GM19328 (cell line): ENCODE measurements at regions not wholly inside any gene's neighbourhood (a gene's known extent, or its start where the extent isn't known, plus 50 kb on each side); places are given as distances from the start of the nearest gene placed in this dataset.
A peak's percentile ranks its signal among the peaks of the same experiment; 100 is the strongest.

Experiments used
- ATAC-seq: cut with Tn5 transposase; IDR thresholded peaks from one replicate; pipeline ENCODE4 v1.9.1; 2021; ENCODE audit warnings: mild to moderate bottlenecking, moderate library complexity; ENCODE audit not compliant: unreplicated experiment

DNA sequence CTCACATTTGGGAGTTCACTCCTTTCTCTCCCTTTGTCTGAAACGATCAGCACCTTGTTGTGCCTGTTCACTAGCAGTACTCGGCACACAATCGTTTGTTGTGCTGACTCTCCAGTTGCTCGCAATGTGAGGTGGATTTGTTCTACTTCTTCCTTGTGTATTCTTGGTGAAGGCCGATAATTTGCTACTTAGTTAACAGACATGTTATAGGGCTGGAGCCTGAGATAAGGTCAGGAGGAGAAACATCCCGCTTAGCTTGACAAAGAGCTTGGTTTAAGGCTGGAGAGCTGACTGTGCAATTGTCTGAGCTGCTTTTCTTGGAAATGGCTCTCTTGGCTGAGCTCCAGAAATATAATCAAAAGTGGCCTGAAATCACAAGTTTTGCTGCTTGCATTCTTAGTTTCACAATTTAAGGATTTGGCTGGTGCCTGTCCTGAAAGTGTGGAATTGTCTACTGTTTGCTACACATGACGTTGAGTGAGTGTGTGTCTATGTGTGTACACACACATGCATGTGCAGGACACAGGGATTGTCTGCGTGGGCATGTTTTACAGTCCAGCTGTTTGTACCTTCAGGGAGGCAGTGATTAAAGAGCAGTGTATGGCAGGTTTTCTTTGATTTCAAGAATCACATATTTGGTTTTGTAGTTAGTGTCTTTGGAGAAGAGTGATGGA lies 77.7 kb downstream of the ARF6 start:
- peak; percentile 12 for ATAC-seq

DNA sequence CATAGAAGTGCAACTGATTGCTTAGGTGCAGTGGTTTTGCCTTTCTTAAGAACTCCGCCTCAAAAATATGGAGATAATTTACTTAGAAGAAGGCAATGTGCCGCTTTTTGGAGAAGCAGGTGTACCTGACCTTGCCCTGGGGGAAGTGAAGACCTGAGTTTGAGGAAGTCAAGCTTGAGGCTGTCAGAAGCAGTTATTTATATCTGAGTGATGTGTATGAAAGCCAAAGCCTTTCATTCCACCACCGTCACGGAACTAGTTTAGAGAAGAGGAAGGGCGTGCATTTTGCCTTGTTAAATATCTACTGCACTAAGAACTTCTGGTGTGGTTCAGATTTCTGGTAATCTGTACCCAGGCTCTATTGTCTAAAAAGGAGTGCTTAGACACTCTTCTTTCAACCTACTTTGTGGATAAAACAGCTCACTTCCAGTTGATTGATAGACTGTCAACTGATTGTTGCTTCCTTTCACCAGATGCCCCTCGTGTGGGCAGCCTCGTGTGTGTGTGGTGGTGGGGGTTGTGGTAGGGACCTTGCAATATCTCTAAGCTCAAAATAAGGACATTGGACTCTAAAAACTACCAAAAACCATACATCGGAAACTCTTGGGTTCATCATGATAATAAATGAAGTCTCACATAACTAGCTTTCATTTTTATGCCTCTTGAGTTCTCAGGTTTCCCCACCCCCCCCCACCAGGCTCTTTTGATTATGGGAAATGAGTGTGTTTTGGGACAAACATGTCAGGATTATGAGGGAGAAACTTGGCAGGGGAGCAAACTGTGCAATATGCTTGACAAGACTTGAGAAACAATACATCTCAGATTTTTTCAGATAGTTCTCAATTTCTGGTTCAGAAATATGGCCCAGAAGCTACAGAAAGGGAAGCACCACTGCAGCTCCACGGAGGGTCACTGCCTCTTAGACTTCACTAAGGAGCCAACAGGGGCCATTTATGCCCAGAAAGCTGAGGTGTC lies 78.6 kb downstream of the ARF6 start:
- peak; percentile 81 for ATAC-seq

DNA sequence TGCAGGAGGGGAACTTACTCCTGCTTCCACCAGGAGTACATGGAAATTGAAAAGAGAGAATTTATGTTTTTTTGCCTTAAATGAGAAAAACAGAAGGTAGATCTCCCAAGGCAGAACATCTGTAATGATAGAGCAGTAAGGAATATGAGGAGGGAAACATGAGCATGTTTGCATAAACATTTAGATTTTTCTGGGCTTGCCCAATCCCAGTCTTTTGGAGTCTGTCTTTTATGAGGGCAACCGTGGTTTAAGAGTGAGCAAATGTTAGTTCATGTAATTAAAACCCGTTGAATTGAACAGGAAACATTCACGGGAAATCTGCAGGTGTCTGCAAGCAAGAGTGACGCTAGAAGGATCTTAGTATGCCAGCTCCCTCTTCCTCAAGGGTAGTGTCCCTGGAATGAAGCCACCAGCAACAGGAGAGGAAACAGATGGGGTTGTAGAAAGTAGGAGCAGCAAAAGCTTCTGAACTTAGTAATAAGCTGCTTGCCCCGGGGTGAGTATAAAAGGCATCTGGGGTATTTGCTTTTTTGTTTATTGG lies 79.3 kb downstream of the ARF6 start:
- ATAC-seq, result no peak

DNA sequence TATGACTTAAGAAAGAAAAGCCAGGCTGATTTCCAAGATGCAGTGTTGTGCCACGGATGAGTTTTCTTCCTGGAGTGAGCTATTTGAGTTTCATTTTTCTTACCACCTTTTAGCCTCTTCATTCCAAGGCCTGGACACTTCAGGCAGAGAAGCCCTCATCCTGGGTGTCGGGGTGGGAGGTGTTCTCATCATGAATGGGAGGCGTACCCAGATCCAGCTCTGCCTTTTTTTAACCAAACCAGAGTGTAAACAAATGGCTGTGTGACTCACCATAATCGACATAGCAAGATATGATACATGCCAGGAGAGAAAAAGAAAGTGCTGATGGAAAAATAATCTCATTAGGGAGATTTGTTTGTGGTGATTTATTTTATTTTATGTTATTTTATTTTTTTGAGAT lies 79.9 kb downstream of the ARF6 start:
- ATAC-seq, result no peak

DNA sequence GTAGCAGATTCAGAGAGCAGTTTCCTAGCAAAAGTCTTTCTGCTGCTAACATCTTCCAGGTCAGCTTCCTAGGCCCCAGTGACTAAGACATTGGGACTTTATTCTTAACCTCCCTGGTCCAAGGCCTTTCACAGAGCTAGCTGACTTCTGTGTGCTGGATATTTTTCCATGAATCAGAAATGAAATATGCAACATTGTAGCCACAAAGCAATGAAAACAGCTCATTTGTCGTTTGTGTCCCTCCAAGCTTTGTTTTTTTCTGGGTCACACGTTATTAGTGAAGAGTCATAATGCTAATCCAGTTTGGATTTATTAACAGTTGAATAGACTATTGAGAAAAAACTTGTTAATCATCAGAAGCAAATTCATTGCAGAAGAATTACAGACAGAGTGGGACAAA lies 82.4 kb downstream of the ARF6 start:
- ATAC-seq, result no peak

DNA sequence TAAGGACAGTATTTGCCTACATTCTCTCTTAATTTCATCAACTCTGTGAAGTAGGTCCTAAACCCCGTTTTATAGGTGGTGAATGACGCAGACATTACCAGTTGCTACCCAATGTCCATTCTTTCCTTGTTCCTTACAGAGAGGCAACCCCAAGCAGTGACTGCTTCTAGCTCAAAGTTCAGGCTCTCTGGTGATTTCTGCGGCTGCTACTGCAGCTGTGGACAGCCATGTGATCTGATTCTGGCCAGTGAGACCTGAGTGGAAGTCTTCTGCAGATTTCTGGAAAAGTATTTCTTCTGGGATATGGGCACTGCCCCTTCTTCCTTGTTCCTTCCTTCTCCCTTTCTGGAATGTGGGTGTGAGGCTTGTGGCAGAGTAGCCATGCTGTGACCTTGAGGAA lies 82.9 kb downstream of the ARF6 start:
- no peak for ATAC-seq

DNA sequence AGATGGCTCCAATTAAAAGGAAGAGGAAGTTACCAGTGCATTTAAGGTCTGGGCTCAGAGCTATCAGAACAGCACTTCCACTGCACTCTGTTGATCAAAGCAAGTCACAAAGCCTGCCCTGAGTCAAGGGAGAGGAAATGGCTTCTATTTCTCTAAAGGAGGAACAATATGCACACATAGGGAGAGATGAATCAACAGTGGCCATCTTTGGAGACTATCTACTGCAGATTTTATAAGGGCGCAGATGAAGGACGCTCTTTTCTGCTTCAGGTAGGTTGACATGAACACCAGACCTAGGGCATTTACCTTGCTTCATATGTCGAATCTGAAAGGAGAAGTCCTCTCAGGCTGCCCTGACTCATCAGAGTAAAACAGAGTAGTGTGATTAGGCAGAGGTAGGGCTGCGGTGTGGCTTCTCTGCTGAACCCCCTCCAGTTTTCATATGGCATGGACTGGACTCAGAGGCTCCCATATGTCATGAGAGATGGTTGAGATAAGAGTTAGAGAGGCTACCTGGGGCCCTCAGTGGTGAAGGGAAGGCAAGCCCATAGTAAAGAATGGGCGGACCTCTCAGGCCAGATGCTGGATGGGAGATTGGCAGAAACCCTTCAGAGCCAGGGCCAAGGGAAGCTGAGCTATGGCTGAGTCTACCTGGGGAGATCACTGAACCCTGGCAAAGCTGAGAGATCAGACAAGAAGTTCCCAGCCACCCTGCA lies 84.4 kb downstream of the ARF6 start:
- peak; percentile 74 for ATAC-seq

DNA sequence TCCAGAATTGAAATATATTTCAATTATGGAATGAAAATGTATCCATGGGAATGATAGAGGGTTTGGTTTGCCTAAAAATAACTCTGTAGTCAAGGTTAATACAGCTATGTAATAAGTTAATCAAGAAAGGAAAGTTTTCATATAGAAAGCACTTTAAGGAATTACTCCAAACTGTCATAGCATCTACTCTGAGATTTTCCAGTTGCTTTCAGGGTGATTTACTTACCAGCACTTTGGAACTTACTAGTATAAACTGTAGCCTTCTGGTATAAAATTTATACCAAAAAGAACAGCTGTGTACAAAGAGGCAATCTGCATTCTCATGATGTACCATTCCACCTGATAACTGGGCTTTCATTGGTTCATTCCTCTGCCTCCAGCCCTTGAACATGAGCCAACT lies 87.1 kb downstream of the ARF6 start:
- ATAC-seq, result no peak

DNA sequence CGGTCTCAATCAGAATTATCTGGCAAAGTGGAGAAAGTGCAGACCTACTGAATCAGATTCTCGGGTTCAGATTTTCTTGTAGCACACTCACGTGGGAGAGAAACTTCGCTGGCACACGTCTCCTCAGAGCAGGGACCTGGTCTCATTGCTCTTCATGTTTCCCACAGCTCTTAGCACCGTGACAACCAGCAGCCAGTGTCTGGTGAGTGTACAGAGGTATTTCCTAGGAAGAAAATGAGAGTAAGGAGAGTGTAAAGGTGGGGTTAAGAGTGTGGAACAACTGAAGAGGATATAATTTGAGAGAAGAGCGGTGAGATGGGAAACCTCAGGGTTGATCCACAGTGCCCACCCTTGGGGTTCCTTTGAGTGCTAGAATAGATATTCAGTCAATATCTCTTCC lies 89.2 kb downstream of the ARF6 start:
- ATAC-seq, result no peak

DNA sequence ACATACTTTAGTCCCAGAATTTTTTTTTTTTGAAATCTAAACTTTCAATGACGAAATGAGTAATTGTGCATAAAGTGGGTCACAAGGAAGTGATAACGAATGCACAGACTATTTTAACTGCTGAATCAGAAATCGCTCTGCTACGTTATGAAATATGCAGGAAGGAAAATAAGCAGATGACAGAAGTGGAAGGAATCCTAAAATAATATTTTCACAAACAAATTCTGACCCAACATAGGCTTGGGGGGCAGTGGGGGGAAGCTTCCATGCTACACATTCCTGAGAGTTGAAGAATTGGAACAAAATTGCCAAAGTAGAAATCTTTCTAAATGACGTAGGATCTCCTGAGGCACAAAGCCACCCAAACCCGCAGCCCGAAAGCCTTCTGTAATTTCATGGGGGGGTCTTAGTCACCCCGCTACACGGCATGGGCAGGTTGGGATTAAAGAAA lies 89.6 kb downstream of the ARF6 start:
- ATAC-seq, result no peak

DNA sequence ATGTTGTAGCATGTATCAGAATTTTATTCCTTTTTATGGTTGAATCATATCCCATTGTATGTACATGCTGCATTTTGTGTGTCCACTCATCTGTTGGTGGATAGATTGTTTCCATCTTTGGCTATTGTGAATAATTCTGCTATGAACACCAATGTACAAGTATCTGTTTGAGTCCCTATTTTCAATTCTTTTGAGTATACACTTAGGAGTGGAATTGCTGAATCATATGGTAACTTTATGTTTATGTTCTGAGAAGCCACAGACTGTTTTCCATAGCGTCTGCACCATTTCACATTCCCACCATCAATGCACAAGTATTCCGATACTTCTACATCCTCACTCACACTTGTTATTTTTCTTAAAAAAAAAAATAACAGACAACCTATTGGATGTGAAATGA lies 91.5 kb downstream of the ARF6 start:
- ATAC-seq, result no peak

DNA sequence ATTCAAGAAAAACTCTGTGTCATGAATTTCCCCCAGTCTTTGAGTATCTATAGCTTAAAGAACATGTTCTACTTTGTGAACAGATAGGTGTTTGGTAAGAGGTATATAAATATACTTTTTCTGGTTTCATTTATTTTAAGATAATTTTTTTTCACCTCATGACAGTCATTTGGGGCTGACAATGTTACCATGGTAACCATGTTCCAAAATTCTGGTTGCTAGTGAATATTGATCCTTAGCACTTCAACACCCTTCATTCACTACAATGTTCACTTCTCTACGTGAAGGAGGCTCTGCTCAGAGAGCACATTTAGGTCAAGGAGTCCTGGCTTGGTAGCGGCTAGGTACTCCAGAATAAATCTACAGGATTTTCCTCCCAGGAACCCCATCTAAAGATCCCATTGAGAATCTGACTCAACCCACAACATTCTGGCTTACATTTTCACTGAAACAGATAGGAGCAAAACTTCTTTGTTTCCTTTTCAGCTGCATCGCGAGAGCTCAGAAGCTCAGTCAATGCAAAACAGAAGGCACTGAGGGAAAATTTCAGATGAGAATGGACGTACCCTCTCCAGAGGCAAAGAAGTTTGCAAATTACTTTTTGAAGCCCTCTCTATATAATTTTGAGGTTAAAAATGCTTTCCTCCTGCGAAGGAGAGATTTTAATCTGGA lies 93.6 kb downstream of the ARF6 start:
- ATAC-seq, result no peak

DNA sequence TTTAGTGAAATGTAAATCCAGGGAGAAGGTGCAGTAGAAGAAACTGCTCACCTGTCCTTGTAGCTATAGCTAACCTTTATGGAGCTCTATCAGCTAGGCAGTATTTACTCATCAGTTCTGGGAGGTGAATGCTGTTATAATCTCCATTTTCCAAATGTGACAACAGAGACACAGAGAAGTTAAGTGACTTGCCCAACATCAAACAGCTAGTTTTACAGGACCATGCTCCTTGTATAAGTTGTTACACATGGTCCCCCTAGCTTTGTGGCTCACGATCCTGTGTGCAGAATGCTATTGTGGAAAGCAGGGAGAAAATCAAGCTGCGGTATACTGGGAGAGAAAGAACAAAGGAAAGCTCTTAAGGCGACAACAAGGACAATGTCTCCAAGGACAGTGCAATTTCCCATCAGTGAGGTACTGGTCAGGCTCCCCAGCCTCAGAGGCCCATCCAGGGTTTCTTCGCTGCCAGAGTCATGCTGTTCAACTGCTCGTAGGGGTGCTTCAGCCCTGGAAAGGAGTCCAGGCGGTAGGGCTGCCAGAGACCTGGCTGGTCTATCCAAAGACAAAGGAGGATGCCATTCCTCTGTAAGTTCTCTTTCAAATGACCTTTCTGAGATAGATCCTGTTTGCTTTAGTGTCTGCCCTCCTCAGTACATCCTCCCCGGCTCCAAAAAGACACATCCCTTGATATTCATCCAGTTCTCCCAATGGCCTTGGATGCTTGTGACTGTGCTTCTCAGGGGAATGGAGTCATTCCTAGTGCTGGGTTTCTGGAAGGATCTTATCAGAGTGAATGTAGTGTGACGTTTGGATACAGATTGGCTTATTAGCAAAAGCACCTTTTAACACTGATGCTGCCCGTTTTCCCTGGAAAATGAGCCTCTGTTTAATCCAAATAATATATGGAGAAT lies 95.5 kb downstream of the ARF6 start:
- no peak for ATAC-seq

DNA sequence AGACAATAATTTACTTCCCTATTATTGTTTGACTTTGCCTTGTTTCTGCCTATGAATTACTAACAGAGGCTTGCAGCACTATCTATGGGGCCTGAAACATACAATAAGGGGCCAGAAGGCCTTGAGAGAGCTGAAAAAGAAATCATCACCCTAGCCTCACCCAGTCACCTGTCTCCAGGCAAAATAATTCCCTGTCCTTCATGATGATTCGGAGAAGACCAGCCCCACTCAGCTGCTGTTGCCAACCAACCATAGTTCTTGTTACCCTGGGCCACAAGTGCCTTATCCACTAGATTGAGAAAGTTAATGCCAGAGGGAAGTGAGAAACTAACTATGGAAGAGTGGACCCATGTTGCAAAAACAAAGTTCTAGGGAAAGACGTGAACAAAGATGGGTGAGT lies 97.1 kb downstream of the ARF6 start:
- no peak for ATAC-seq

DNA sequence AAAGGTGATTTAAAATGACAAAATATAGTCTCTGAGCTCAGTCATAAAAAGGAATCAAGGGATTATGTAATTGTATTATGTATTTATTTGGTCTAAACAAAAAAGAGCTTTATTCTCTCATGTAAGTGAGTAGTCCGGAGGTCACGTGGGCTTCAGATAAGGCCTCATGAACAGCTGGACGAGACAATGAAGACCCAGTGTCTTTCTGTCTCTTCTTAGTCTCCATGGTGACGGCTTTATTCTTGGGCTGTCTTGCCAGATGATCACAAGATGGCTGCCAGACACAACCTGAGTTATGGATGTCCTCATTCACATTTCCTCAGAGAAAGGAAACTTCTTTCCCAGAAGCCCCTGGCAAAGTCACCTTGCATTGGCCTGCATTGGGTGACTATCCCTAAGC lies 98.6 kb downstream of the ARF6 start:
- no peak for ATAC-seq

DNA sequence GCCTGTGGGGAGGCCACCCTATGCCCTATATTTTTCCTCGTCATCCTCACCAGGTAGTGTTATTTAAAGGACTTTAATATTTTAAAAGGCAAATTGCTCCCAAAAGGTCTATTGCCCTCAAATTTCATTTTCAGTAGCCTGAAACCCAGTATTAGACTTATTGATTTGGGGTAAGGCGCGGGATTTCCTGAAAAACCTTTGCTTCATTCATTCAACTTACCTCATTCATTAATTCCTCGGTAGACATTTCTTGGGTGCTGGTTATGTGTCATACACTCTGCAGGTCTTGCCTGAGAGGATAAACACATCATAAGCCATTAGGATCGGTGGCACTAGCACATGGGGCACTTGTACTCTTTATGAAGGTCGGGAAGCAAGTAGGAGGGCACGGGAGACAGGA lies 99.2 kb downstream of the ARF6 start:
- ATAC-seq, result no peak

DNA sequence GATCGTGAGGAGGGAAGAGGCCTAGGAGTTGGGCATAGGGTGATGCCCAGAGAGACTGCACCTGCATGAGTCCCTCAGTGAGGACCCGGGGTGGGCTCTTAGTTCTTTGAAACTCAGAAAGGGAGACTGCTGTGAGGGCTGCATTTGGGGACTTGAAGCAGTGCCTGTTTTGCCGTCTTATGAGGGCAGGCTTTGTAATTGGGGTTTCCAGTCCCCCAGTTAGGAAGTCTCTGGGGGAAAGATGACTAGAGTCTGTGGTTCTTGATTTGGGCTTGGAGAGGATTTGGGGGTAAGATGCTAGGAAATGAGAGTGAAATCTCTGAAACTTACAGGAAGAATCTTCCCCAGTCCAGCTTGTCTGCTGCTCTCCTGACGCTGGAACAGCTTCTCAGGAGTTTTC lies 99.6 kb downstream of the ARF6 start:
- ATAC-seq, result no peak

DNA sequence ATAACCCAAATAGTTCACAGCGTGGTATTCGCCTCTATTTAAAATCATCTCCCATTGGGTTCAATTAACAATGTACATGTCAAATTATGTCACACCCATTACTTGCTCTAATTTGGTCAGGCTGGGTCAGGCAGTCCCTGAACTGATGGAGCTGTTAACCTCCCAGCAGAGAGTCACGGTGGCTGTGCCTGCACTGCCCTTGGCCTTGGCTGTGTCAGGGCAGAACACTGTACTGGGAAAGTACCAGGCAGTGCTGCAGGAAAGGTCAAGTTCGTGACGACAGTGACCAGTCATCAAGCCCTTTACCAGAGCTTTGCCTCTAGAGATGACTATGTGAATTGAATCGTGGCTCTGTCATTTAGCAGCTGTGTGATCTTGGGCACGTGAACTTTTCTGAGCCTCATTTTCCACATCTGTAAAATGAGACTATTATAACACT lies 100.0 kb downstream of the ARF6 start:
- ATAC-seq, result peak; percentile 76

DNA sequence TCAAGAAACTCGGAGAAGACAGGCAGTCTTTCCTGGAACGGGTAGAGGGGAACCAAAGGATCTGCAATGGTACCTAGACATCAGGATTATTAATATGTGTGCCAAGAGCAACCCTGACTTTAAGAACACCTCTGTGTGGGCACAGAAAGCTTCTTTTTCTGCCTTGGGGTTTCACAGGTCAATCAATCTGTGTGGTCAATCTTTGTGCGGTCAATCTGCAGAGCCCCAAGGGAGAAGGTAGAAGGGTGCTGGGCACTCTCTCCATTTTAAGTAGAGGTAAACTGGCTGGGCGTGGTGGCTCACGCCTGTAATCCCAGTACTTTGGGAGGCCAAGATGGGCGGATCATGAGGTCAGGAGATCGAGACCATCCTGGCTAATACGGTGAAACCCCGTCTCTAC lies 100.7 kb downstream of the ARF6 start:
- no peak for ATAC-seq
